T-helper 2 cell (primary cell): ENCODE measurements at regions not wholly inside any gene's neighbourhood (a gene's known extent, or its start where the extent isn't known, plus 50 kb on each side); places are given as distances from the start of the nearest gene placed in this dataset.
"Not testable (repeated sequence)": the region's sequence is repeated elsewhere in the genome, so short reads cannot be mapped to it uniquely, and the experiment has no call there.

Experiments used
- DNase-seq, 5 experiments: peaks; one replicate each; pipeline versions ENCODE4 v3.0.0 to v3.0.0-alpha.2; 2012 to 2022

DNA sequence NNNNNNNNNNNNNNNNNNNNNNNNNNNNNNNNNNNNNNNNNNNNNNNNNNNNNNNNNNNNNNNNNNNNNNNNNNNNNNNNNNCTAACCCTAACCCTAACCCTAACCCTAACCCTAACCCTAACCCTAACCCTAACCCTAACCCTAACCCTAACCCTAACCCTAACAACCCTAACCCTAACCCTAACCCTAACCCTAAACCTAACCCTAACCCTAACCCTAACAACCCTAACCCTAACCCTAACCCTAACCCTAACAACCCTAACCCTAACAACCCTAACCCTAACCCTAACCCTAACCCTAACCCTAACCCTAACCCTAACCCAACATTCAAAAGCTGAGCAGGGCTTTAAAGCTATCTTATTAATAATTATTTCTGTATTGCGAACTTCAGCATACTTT lies 182.5 kb upstream of the FAM20C start:
- peak in 1 of 5 experiments; percentile 6 for DNase-seq

DNA sequence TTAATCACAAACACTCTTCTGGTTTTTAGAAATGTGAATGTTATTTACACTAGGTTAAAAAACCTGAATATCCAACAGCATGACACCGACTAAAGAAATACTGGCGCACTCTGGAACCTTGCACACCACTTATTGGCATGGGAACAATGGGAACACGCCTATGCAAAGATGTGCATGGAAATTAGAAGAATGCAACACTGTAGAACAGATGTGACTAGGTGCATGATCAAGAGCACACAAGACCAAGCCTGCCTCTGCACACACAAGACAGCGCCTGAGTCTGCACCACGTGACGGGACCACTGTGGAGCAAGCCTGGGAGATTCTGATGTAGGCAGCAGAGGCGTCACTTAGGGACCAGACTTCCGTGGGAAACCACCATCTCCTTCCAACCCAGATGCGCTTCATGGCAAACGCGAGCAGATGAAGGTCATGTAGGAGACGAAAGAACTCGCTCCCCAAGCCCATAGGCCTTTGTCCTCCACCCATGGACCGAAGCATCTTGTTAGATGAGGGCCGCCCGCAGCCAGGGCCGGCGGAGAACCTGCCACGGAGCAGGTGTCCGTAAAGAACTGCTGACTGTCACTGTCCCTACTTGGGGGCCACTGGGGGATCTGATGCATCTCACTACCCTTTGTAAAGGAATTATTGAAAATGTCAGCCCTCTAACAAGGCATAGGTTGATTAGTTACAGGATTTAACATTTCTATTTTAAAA lies 159.6 kb upstream of the FAM20C start:
- DNase-seq: not testable (repeated sequence)

DNA sequence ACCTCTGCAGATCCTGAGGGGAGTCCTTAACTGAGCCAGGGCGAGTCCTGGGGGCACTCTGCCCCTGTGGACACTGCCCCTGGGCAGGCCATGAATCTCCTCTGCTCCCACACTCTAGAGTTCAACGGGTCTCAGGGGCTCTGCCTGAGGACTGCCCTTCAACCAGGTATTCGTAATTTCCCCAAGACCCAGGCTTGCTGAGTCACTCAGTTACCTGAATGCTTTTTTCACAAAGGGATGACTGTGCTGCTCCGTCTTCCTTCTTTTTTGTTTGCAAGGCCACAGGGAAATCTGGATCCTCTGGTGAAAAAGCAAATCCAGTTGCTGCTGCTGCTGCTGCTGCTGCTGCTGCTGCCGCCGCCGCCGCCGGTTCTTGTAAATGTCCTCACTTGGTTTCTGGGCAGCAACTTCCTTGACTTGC lies 157.2 kb upstream of the FAM20C start:
- not testable (repeated sequence) for DNase-seq

DNA sequence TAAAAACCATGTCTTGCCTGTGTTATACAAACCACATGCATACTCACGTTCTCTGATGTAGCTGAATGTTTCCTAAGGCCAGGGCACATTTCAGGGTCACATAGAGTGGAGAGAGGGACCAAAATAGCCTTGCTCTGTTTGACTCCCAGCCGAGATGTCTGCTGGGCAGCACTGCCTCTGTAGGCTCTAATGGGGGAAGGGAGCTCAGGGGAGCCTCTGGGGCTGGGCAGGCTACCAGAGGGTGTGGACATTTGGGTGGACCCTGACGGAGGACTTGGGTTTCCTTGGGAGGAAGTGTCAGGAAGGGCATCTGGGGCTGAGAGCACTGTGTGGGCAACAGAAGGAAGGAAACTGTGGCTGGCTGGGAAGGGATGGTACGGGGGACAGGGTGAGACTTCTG lies 155.8 kb upstream of the FAM20C start:
- not testable (repeated sequence) for DNase-seq

DNA sequence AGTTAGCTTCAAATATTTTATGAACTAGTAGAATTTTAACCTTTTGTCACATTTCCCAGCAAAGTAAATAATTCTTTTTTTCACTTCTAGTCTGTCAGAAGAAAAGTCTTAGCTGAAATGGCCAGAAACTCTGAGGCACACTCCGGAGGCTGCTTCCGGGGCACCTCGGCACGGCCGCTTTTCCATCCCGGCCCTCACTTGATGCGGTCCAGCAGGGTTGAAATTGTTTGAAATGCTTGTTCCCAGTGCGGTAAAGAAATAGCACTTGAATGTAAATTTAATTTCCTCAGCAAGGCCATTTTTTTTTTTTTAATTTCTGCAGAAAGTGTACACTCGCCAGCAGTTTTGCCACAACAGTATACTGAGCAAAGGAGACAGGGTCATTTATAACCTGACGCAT lies 154.7 kb upstream of the FAM20C start:
- DNase-seq: not testable (repeated sequence)

DNA sequence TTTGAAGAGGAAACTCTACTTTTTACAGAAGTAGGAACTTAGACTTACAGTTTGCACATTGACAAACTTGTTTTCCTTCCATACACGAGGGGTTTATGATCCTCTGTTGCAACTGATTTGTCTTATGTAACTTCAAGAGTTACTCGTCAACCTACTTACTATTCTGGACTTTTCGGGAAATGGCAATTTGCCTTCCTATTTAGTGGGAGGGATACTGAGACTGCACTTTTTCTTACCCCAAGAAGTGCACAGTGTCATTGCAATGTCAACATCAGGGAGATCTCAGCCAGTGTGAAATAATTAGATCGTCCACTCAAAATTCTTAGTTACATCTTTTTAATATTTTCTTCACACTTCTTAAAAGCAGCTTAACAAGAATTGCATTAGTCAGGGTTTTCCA lies 153.9 kb upstream of the FAM20C start:
- DNase-seq: not testable (repeated sequence)

DNA sequence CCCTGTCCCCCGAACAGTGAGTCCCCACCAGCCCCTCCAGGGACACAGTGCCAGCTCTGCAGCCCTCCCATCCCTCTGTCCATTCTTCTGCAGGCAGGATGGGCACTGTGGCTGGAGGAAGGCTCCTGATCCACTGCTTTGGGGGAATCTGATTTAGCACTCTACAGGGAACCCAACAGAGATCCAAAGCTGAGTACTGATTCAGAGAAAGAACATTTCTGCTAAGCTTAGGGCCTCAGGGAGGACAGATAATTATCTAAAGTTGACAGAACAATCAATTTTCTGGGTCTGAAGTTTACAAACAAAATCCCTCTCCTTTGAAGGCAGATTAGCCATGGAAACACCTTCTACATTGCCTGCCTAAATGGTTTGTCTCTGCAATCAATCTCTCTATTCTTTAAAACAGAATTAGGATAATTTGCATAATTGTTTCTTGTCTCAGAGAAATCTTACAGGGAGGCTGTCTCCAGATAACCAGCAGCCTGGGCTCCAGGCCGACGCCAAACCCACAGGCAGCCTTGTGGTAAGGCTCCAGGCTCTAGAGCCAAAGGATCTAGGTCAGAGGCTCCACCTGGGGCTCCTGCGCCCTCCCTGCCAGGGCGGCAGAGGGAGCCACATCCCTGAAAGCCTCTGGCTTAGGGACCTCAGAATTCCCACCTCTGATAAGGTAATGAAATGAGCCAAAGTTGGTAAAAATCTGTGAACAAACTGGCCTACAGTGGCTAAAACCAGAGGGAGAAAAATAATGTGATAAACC lies 152.2 kb upstream of the FAM20C start:
- DNase-seq: not testable (repeated sequence)

DNA sequence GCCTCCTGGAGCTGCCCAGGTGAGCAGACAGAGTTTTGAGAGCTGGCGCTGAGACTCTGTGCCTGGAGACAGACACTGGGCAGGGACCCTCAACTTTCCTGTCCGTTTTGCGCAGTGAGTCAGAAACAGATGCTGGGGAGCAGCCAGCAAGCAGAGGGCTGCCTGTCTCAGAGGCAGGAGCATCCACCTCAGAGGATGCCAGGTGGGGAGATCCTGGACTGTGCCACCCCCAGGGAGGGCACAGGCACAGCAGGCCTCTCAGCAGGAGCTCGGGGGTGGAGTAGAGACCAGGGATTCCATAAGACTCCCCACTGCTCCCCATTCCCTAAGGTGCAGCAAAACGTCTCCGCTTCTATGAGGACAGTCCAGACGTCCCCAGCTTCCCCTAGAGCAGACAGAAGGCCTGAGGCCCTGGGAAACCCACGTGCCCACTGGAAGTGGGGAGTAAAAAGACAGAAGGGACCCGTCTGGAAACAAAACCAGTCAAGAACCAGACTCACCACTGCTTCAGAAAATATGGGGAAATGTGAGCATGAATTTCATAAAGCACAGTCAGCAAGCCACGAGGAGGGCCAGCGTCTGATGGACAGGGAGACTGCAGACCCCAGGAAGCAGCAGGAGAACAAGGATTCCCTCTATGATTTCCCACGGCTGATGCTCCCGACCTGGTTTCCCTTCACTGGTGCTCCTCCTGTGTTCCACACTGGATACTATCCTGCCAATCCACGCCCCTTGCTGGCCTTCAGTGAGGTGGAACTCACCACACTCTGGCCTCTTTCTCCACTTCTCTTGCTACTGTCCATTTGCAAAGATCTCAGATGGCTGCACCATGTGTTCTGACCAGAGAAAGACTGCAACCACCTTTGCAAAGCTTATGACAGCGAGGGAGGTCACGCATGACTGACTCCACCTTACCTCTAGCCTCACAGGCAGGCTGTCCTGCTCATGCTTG lies 151.3 kb upstream of the FAM20C start:
- DNase-seq: no peak

DNA sequence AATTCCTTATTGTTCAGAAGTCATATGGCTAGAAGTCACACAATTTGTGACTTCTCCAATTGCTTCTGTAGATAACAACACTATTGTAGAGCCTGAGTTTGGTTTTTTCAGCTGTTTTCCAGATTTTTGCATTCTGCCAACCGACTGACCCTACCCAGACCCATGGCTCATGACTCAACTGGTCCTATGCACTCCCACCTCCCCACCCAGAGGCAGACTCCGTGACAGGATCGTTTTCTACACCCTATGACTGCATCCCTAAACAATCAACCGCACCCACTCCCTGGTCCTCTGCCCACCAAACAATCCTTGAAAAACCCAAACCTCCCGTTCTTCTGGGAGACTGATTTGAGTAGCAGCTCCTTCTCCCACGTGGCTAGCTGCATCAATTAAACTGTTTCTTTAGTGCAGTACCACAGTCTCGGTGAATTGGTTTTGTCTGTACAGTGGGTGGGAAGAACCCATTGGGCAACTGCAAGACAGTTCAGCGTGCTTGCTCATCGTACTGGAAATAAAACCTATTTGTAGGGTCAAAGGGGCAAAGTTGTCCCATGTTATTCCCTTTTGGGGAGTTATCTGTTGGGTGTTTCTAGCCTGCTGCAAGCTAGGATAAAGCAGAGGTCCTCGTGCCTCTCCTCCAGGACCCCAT lies 150.3 kb upstream of the FAM20C start:
- DNase-seq: no peak

DNA sequence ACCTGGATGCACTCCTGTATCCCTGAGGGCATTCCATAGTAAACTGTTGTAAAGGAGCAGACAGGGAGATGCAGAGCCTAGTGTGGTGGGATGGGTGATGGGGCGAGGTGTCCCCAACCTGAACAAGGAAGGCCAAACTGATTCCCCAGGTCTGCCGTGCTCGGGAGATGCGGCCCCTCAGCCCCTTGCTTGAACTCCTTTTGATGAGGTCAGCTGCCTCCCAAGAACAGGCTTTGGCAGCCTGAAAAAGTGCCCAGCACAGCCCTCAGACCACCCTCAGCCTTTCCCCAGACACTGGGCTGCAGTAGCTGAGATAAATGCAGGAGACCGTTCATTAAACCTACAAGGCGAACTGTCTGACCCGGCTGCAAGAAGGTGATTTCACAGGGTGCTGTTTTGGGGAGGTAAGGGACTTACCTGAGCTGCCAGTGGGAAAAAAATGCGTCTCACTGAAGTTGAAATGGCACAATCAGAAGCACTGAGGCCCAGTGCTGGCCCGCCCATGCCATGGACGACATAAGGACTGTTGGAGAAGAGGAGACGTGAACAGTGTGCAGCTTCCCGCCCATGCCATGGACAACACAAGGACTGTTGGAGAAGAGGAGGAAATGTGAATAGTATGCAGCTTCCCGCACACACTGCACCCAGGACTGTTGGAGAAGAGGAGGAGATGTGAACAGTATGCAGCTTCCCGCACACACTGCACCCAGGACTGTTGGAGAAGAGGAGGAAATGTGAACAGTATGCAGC lies 148.4 kb upstream of the FAM20C start:
- no peak for DNase-seq

DNA sequence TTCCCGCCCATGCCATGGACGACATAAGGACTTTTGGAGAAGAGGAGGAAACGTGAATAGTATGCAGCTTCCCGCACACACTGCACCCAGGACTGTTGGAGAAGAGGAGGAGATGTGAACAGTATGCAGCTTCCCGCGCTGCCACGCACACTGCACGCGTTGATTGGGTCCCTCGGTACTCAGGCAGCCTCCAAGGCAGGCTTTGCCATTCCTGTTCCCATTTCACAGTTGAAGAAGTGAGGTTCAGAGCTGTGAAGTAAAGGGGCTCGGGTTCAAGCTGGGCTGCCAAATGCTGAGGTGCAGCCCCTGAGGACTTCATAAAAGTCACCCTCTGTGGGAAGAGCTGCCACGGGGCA lies 147.9 kb upstream of the FAM20C start:
- no peak for DNase-seq

DNA sequence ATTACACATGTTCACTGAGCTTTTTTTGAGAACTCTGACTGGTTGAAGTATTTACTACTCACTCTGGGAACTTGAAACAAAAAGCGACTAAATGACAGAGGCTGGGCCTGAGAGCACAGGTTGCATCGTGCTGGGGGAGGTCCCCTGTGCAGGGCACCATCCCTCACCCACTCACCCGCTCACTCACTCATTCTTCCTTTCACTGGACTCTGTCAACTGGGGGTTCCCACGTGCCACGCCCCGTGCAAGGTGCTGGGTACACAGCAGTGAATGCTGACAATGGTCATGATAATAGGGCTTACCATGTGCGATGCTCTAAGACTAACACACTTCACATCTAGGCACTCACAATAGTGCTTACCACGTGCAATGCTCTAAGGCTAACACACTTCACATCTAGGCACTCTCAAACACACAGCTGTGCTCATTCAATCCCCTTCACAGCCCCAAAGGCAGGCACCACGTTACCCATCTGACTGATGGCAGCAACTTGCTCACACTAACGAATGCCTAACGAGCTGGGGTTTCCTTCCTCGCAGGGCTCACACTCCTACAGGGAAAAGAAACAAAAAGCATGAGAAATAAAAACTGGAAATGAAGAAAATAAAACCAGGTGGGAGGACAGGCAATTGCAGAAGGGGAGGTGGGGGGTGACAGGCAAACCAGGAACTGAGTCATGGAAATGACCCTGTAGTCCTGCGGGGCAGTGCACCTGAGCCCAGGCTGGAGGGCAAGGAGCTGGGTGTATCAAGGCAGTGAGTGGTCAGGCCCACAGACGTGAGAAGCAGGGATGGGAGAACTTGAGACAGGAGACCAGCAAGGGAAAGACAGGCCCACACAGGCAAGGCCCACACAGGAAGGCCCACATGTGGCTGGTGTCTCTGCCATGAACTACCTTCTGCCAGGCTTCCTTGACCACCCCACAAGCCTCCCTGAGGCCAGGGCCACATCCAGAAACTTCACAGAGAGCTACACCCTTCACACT lies 147.0 kb upstream of the FAM20C start:
- no peak for DNase-seq

DNA sequence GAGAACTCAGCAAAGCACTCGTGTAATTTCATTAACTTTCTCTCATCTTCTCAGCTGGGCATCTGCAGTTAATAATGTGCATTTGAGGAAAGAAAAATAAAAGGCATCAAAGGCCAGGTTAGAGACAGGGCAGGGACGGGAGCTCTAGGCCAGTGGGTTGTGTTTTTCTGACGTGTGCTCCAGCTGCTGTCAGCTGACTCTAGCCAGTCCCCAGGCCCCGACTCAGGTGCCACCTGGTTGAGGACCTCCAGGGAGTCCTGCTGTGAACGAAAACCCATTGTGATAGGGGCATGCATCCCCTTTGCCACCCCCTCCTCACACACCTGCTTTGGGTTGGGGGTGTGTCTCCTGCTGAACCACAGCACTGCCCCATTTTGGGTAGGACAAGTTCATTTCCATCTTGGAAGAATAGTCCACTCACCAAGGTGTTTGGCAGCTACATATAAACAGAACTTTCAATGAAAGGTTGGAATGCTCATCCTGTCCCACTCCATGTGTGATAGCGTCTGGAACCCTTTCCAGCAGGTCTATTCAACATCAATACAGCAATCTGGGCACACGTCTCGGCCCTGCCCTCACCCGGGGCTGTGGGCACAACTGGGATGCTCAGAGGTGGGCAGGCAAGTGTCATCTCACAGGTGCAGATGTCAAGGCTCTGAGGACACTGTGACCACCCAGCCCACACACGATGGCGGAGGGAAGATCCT lies 146.1 kb upstream of the FAM20C start:
- DNase-seq: no peak

DNA sequence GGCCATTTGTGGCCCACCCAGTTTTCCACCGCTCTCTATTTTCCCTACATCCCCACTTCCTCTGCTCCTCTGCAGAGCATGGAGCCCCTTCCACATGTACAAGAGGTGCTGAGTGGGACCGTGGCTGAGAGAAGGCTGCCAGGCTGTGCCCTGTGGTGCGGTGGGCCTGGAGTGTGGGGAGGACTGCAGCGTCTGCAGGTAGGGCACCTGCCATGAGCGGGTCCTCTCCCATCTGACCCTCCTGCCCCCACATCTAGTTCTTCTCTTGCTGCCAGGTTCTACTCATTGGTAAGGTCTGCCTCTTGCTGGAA lies 145.6 kb upstream of the FAM20C start:
- DNase-seq: no peak

DNA sequence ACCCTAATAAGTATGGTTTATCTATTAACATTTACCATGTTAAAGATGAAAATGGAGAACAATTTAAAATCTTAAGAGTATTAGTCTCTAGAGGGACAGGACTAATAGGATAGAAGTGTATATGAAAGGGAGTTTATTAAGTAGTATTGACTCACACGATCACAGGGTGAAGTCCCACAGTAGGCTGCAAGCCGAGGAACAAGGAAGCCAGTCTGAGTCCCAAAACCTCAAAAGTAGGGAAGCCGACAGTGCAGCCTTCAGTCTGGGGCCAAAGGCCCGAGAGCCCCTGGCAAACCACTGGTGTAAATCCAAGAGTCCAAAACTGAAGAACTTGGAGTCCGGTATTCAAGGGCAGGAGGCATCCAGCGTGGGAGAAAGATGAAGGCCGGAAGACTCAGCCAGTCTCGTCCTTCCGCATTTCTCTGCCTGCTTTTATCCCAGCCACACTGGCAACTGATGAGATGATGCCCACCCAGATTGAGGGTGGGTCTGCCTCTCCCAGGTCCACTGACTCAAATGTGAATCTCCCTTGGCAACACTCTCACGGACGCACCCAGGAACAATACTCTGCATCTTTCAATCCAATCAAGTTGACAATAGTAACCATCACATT lies 140.8 kb upstream of the FAM20C start:
- DNase-seq: no peak

DNA sequence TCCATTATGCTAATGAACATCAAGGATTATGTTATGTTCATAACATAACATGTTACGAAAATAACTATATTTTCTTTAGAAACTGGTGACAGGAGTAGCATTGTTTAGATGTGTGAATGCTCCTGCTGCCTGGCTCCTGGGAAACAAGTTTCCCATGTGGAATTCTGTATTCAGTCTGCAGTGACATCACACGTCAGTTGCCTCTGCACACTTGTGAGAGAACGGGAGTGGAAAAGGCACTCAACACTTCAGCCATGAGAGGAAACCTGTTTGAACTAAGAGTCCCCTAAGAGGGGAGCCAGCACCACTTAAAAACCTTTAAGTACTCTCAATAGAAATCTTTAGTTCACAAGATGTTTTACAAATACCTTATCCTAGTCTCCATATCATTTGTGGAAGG lies 140.3 kb upstream of the FAM20C start:
- no peak for DNase-seq

DNA sequence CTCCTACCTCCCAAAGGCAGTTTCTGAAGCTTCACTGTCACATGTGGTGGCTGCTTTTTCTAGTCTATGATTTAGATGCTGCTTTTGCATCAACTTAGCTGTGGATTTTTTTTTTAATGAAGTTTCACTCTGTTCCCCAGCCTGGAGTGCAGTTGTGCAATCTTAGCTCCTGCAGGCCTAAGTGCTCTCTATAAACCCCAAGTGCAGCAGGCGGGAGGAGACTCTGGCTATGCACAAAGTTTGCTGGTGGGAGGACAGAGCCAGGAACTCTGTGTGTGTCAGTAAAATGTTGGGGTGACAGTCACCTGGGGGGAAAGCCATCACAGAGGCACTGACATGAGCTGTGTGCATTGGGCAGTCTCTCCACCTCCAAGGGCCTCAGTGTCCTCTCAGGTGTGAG lies 138.8 kb upstream of the FAM20C start:
- DNase-seq: no peak

DNA sequence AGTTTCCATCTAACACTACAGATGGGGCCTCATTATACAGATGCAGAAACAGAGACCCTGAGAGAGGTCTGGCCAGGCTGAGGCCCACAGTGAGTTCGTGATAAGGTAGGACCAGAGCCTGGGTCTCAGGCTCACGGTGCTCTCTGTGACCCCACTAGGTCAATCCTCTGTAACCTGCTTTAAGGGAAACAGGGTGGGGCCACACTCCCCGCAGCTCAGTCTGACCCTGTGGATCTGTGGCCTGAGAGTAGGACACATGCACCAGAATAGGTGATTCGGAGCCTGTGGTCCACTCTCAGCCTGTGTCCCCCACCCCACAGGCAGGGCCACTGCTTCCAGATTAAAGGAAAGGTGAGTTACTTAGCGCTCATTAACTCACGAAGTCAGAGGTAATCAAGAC lies 137.8 kb upstream of the FAM20C start:
- no peak for DNase-seq

DNA sequence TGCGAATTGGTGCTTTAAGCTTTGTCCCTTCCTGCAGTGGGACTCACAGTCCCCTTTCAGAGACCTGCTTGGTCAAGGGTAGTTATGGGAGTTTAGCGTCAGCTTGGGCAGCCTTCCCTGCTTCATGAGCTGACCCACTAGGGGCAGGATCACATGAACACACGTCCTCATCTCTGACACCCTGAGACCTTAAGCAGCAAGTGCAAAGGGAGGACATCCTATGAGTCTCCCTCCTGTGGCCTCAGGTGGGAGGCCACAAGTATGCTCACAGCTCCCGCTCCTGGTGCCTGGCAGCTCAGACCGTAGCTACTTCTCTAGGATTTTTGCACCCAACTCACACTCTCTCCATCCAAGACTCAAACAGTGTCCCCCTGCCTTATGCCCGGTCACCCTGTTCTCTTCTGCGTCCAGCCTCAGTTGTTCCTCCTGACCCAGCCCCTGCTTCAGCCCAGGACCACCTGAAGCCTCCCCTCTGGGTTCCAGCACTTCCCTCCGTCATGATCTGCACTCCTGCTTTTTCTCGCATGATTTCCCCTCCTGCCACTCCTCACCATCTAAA lies 136.6 kb upstream of the FAM20C start:
- no peak for DNase-seq
